Cardiac fibroblast (primary cell): ENCODE measurements at regions not wholly inside any gene's neighbourhood (a gene's known extent, or its start where the extent isn't known, plus 50 kb on each side); places are given as distances from the start of the nearest gene placed in this dataset.

Source experiments
- DNase-seq, 2 donors: peaks; one replicate each; pipeline versions ENCODE4 v3.0.0 to v3.0.0-alpha.2; 2010; ENCODE audit warnings: low read depth in 2 of 2
- H3K4me3 ChIP-seq, 2 donors: replicated peaks in 1 of 2; 1 replicate in 1 of 2; 2 replicates in 1 of 2; pipeline ENCODE4 v1.5.1; 2011; ENCODE audit warnings: low read depth in 2 of 2, low read length in 2 of 2, mild to moderate bottlenecking in 2 of 2, moderate library complexity in 1 of 2
- TF ChIP-seq, protein P1 (sequence below): IDR thresholded peaks from one replicate; pipeline ENCODE4 v1.5.1; 2011; ENCODE audit warnings: low read depth, mild to moderate bottlenecking, low read length, inconsistent platforms

DNA sequence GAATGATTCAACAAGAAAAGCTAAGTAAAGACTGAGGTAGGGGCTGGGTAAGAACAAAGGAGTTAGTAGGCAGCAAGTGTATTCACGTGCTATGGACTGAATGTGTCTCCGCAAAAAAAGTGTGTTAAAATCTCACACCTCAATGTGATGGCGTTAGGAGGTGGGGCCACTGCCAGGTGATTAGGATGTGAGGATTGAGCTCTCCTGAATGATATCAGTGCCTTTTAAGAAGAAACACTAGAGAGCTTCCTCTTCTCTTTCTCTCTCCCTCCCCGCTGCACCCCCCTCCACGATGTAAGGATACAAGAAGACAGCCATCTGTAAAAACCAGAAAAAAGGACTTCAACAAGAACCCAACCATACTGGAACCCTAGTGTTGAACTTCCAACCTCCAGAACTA, 396.1 kb upstream of the PLXNA2 start:
- H3K4me3 ChIP-seq: no peak overlapping the region
- TF ChIP-seq, protein P1, sequence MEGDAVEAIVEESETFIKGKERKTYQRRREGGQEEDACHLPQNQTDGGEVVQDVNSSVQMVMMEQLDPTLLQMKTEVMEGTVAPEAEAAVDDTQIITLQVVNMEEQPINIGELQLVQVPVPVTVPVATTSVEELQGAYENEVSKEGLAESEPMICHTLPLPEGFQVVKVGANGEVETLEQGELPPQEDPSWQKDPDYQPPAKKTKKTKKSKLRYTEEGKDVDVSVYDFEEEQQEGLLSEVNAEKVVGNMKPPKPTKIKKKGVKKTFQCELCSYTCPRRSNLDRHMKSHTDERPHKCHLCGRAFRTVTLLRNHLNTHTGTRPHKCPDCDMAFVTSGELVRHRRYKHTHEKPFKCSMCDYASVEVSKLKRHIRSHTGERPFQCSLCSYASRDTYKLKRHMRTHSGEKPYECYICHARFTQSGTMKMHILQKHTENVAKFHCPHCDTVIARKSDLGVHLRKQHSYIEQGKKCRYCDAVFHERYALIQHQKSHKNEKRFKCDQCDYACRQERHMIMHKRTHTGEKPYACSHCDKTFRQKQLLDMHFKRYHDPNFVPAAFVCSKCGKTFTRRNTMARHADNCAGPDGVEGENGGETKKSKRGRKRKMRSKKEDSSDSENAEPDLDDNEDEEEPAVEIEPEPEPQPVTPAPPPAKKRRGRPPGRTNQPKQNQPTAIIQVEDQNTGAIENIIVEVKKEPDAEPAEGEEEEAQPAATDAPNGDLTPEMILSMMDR: no peak
- DNase-seq: no peak

DNA sequence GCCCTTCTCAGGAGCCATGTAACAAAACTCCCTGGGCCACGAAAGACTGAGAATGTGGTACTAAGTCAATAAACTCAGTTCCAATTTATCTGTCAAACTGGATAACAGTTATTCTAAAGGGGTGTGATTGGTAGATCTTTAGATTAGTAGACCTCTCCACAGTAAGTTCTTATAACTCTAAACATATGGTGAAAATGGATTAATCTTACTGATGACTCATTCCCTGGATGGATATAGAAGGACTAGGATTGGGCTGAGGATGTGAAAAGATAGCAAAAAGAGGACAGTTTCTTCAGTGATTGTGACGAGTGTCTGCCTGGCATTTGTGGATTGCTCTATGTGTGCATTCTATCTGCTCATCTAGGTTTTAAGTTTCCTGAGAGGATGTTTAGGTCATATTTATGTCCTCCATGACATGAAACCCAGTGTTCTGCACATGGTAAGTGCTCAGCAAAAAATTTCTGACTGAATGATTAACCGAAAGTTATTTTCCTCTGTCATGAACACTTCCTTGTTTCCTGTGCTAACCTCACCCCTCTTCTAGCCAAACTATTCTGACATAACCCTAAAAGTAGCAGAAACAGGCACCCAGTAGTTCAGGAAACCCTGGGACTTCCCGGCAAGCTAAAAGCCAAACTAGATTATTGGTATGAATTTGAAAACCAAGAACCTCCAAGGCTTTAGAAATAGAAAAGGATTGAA, 397.5 kb upstream of the PLXNA2 start:
- TF ChIP-seq, protein P1: no peak

DNA sequence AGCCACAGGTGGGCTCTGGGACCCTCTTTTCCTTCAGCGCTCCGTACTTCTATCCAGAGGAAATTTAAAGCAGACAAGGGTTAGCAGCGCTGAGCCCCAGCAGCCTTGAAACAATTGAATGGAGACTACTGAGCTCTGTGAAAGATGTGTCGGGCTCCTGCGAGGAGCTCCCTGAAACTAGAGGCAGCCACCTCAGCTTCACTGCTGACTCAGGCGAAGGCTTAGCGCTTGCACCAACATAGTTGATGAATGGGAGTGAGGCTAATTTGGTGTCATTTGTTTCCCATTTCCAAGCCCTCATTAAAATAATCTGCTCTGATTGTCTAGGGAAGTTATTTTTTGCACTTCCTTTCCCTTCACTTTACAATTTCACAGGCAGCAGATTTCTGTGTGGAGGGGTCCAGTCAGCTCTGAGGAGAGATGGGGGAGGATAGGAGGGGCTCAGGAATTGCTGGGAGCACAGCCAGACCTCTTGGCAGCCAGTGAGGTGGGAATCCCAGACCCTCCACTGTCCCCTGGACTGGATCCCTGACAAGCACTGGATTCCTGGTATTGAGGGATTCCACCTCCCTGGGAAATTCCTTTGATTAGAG, 398.9 kb upstream of the PLXNA2 start:
- DNase-seq: no peak
- TF ChIP-seq, protein P1: no peak
- H3K4me3 ChIP-seq: no peak overlapping the region

More for the DNA sequence above, 397.5 kb upstream of the PLXNA2 start:
- no peak for DNase-seq
- no peak overlapping the region for H3K4me3 ChIP-seq

DNA sequence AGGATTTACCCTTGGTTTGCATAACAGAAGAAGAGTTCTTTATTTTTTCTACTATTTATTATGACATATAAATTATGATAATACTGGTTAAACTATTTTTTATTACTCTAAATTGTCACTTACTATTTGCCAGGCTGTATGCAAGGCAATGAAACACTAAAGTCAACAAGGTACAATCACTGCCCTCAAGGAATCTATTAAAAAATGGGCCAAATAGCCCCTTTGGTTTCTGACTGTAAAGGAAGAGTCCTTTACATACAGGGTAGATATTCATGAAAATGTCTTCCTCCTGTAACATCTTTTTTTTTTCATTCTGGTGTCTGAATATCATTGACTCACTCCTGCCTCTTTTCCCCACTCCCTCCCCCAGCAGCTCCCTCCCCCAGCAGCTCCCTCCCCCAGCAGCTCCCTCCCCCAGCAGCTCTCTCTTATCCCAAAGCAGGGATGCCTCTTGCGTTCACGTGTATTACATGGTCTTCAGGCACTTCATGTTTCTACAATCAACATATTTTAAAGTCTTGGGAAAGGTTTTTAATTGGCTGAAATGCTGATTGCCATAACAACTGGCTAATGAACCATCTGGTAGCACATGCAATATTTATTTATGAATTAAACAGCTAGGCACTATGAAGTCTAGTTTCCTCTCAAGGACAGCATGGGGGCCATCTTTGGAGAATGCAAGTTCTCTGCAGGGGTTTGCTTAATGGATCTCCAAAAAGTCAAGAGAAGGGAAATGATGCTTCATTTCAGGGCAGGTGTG, 400.4 kb upstream of the PLXNA2 start:
- H3K4me3 ChIP-seq: no peak overlapping the region
- no peak for DNase-seq
- TF ChIP-seq, protein P1: no peak

DNA sequence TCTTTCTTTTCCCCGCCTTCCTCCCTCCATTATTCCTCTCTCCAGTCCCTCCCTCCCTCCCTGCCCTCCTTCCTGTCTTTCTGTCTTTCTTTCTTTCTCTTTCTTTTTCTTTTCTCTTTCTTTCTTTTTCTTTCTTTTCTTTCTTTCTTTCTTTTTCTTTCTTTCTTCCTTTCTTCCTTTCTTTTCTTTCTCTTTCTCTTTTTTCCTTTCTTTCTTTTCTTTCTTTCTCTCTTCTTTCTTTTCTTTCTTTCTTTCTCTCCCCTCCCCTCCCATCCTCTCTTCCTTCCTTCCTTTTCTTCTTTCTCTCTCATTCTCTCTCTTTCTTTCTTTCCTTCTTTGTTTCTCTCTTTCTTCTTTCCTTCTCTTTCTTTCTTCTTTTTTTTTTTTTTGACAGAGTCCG, 402.2 kb upstream of the PLXNA2 start:
- H3K4me3 ChIP-seq: no peak overlapping the region
- no peak for DNase-seq
- TF ChIP-seq, protein P1: no peak

DNA sequence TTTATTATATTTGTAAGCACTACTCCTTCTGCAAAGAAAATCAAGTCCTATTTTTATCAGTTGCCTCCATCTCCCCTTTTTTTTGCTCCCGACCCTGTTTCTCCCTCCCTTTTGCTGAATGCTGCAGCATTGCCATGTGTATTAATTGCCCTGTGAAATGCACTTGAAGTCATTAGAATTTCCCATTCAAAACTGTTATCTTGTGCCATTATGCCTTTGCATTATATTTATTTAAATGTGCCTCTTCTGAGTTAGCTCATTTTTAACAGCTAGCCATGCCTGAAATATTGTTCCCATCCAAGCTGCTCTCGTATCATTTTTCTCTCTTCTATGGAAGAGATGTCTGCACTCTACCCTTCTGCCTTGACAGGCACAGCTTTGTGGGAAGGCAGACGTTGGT, 404.0 kb upstream of the PLXNA2 start:
- H3K4me3 ChIP-seq: no peak overlapping the region
- TF ChIP-seq, protein P1: no peak
- no peak for DNase-seq
